Liver (tissue), 8 donors: ENCODE measurements at regions not wholly inside any gene's neighbourhood (a gene's known extent, or its start where the extent isn't known, plus 50 kb on each side); places are given as distances from the start of the nearest gene placed in this dataset.

Source experiments
- DNase-seq: peaks from one replicate; pipeline ENCODE4 v3.0.0-alpha.2; 2017; ENCODE audit warnings: low spot score
- H3K27ac ChIP-seq, 2 donors: one replicate each; pipeline ENCODE4 v1.7.0; 2013; ENCODE audit warnings: inconsistent platforms in 2 of 2, low read length in 2 of 2, control low read depth in 1 of 2, low read depth in 1 of 2, mild to moderate bottlenecking in 1 of 2
- H3K27me3 ChIP-seq, 4 donors: one replicate each; pipeline versions ENCODE4 v1.6.1 to v1.7.0; 2013; ENCODE audit warnings: low read length in 3 of 4, inconsistent platforms in 1 of 4, mild to moderate bottlenecking in 1 of 4, moderate library complexity in 1 of 4; ENCODE audit not compliant: control insufficient read depth in 4 of 4, insufficient read depth in 4 of 4
- H3K36me3 ChIP-seq, 4 donors: one replicate each; pipeline versions ENCODE4 v1.6.1 to v1.7.0; 2013; ENCODE audit warnings: low read length in 3 of 4, mild to moderate bottlenecking in 3 of 4, low read depth in 1 of 4, moderate library complexity in 1 of 4; ENCODE audit not compliant: control insufficient read depth in 4 of 4, insufficient read depth in 3 of 4
- H3K4me1 ChIP-seq, 4 donors: one replicate each; pipeline versions ENCODE4 v1.6.1 to v1.7.0; 2013; ENCODE audit warnings: low read length in 3 of 4, mild to moderate bottlenecking in 3 of 4, moderate library complexity in 1 of 4; ENCODE audit not compliant: control insufficient read depth in 4 of 4, insufficient read depth in 4 of 4
- H3K4me3 ChIP-seq, 3 donors: one replicate each; pipeline versions ENCODE4 v1.6.1 to v1.7.0; 2013; ENCODE audit warnings: low read length in 3 of 3, control low read depth in 1 of 3, low read depth in 1 of 3, mild to moderate bottlenecking in 1 of 3
- H3K9ac ChIP-seq, 2 donors: one replicate each; pipeline ENCODE4 v1.7.0; 2013; ENCODE audit warnings: low read length in 2 of 2, mild to moderate bottlenecking in 2 of 2, moderate library complexity in 2 of 2, control low read depth in 1 of 2, low read depth in 1 of 2
- H3K9me3 ChIP-seq, 4 donors: one replicate each; pipeline versions ENCODE4 v1.6.1 to v1.7.0; 2013; ENCODE audit warnings: low read length in 3 of 4; ENCODE audit not compliant: control insufficient read depth in 4 of 4
- ATF3 ChIP-seq: IDR thresholded peaks from 2 replicates; pipeline ENCODE4 v1.6.1; 2016; ENCODE audit warnings: antibody characterized with exemption
- EGR1 ChIP-seq, 2 donors: IDR thresholded peaks; 2 replicates each; pipeline ENCODE4 v1.6.1; 2016 to 2018; ENCODE audit warnings: antibody characterized with exemption in 2 of 2, low read depth in 2 of 2
- FOXA2 ChIP-seq: IDR thresholded peaks from 2 replicates; pipeline ENCODE4 v1.6.1; 2016; ENCODE audit warnings: antibody characterized with exemption
- GABPA ChIP-seq, 2 donors: IDR thresholded peaks in 1 of 2; conservative IDR thresholded peaks in 1 of 2; 2 replicates each; pipeline ENCODE4 v1.6.1; 2016; ENCODE audit warnings: antibody characterized with exemption in 2 of 2, mild to moderate bottlenecking in 1 of 2, moderate library complexity in 1 of 2
- HNF4A ChIP-seq, 2 donors: conservative IDR thresholded peaks; 2 replicates each; pipeline ENCODE4 v1.6.1; 2016; ENCODE audit warnings: antibody characterized with exemption in 2 of 2, mild to moderate bottlenecking in 2 of 2
- HNF4G ChIP-seq: IDR thresholded peaks from 2 replicates; pipeline ENCODE4 v1.6.1; 2016; ENCODE audit warnings: antibody characterized with exemption
- JUND ChIP-seq, 2 donors: IDR thresholded peaks; 2 replicates each; pipeline ENCODE4 v1.6.1; 2016; ENCODE audit warnings: antibody characterized with exemption in 2 of 2
- MAX ChIP-seq: IDR thresholded peaks from 2 replicates; pipeline ENCODE4 v1.6.1; 2016; ENCODE audit warnings: antibody characterized with exemption
- NR2F2 ChIP-seq: IDR thresholded peaks from 2 replicates; pipeline ENCODE4 v1.6.1; 2016; ENCODE audit warnings: antibody characterized with exemption
- RAD21 ChIP-seq, 2 donors: IDR thresholded peaks; 2 replicates each; pipeline ENCODE4 v1.6.1; 2016; ENCODE audit warnings: antibody characterized with exemption in 2 of 2, mild to moderate bottlenecking in 2 of 2
- RXRA ChIP-seq, 2 donors: IDR thresholded peaks; 2 replicates each; pipeline ENCODE4 v1.6.1; 2017 to 2018; ENCODE audit warnings: antibody characterized with exemption in 2 of 2, mild to moderate bottlenecking in 1 of 2
- SP1 ChIP-seq: IDR thresholded peaks from 2 replicates; pipeline ENCODE4 v1.6.1; 2018; ENCODE audit warnings: antibody characterized with exemption, mild to moderate bottlenecking
- TAF1 ChIP-seq: conservative IDR thresholded peaks from 2 replicates; pipeline ENCODE4 v1.6.1; 2016; ENCODE audit warnings: antibody characterized with exemption, mild to moderate bottlenecking
- YY1 ChIP-seq: IDR thresholded peaks from 2 replicates; pipeline ENCODE4 v1.6.1; 2016; ENCODE audit warnings: antibody characterized with exemption, mild to moderate bottlenecking
- WGBS: extraction: QIAGEN DNeasy Blood & Tissue Kit; methylation state at CpG from one replicate; pipeline ENCODE4 v1.1.7; 2013; 5-methylcytosine and 5-hydroxymethylcytosine counted together
- TF ChIP-seq, protein P1 (sequence below): fragments of 150-350 bp; IDR thresholded peaks from 2 replicates; pipeline ENCODE4 v1.5.1; 2017; ENCODE audit warnings: improper control_type of control experiment, low read depth, low read length; ENCODE audit not compliant: missing input control
- TF ChIP-seq, protein P2 (sequence below): IDR thresholded peaks from 2 replicates; pipeline ENCODE4 v1.6.1; 2016; ENCODE audit warnings: antibody characterized with exemption, mild to moderate bottlenecking
- donor health status: healthy.
- donor health status: healthy.
- donor health status: healthy.
- donor health status: healthy.
- donor health status: healthy.

GRCh38 chr14:88931321-88932110 lies 107.1 kb downstream of the TTC8 start:
- H3K27ac ChIP-seq, result no peak overlapping the region
- H3K9ac ChIP-seq, result no peak overlapping the region
- no peaks in the 10 kb centered on the region for H3K9me3 ChIP-seq
- H3K36me3 ChIP-seq, result no peaks in the 10 kb centered on the region
- H3K4me1 ChIP-seq, result no peaks in the 10 kb centered on the region
- WGBS, result 83% methylated on average over 11 of the region's 11 CpGs
- H3K27me3 ChIP-seq, result peaks cover 0 to 6% (median 0%) of the 10 kb centered on the region in 4 donors
- TF ChIP-seq, protein P1, sequence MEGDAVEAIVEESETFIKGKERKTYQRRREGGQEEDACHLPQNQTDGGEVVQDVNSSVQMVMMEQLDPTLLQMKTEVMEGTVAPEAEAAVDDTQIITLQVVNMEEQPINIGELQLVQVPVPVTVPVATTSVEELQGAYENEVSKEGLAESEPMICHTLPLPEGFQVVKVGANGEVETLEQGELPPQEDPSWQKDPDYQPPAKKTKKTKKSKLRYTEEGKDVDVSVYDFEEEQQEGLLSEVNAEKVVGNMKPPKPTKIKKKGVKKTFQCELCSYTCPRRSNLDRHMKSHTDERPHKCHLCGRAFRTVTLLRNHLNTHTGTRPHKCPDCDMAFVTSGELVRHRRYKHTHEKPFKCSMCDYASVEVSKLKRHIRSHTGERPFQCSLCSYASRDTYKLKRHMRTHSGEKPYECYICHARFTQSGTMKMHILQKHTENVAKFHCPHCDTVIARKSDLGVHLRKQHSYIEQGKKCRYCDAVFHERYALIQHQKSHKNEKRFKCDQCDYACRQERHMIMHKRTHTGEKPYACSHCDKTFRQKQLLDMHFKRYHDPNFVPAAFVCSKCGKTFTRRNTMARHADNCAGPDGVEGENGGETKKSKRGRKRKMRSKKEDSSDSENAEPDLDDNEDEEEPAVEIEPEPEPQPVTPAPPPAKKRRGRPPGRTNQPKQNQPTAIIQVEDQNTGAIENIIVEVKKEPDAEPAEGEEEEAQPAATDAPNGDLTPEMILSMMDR, result no peak
- TF ChIP-seq ATF3, result no peak
- no peak for TF ChIP-seq NR2F2
- no peak for TF ChIP-seq SP1
- no peak for TF ChIP-seq TAF1
- no peak for TF ChIP-seq RXRA (IDR thresholded peaks at IDR 0.05)
- TF ChIP-seq HNF4G, result no peak
- TF ChIP-seq GABPA (IDR thresholded peaks at IDR 0.05 in 1 of 2, conservative IDR thresholded peaks at IDR 0.05 in 1 of 2), result no peak
- TF ChIP-seq RAD21 (IDR thresholded peaks at IDR 0.05), result no peak
- no peak for TF ChIP-seq EGR1 (IDR thresholded peaks at IDR 0.05; ENCODE audit: low read depth in 2 of 2)
- no peak for TF ChIP-seq HNF4A (conservative IDR thresholded peaks at IDR 0.05)
- TF ChIP-seq MAX, result no peak
- no peak for TF ChIP-seq FOXA2
- no peak for TF ChIP-seq YY1
- TF ChIP-seq, protein P2, sequence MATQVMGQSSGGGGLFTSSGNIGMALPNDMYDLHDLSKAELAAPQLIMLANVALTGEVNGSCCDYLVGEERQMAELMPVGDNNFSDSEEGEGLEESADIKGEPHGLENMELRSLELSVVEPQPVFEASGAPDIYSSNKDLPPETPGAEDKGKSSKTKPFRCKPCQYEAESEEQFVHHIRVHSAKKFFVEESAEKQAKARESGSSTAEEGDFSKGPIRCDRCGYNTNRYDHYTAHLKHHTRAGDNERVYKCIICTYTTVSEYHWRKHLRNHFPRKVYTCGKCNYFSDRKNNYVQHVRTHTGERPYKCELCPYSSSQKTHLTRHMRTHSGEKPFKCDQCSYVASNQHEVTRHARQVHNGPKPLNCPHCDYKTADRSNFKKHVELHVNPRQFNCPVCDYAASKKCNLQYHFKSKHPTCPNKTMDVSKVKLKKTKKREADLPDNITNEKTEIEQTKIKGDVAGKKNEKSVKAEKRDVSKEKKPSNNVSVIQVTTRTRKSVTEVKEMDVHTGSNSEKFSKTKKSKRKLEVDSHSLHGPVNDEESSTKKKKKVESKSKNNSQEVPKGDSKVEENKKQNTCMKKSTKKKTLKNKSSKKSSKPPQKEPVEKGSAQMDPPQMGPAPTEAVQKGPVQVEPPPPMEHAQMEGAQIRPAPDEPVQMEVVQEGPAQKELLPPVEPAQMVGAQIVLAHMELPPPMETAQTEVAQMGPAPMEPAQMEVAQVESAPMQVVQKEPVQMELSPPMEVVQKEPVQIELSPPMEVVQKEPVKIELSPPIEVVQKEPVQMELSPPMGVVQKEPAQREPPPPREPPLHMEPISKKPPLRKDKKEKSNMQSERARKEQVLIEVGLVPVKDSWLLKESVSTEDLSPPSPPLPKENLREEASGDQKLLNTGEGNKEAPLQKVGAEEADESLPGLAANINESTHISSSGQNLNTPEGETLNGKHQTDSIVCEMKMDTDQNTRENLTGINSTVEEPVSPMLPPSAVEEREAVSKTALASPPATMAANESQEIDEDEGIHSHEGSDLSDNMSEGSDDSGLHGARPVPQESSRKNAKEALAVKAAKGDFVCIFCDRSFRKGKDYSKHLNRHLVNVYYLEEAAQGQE, result no peak
- TF ChIP-seq JUND (IDR thresholded peaks at IDR 0.05), result no peak
- no peak overlapping the region for H3K4me3 ChIP-seq
- DNase-seq, result no peak

GRCh38 chr14:88933191-88933590 lies 108.7 kb downstream of the TTC8 start:
- H3K36me3 ChIP-seq, result no peaks in the 10 kb centered on the region
- no peak overlapping the region for H3K27ac ChIP-seq
- TF ChIP-seq, protein P1, result no peak
- no peak overlapping the region for H3K4me3 ChIP-seq
- no peak overlapping the region for H3K9ac ChIP-seq
- peaks cover 0 to 6% (median 0%) of the 10 kb centered on the region in 4 donors for H3K27me3 ChIP-seq
- no peak for DNase-seq
- H3K4me1 ChIP-seq, result no peaks in the 10 kb centered on the region
- WGBS, result 72% methylated on average over 1 of the region's 1 CpG
- H3K9me3 ChIP-seq, result no peaks in the 10 kb centered on the region
